A172 (cell line): ENCODE measurements at regions not wholly inside any gene's neighbourhood (a gene's known extent, or its start where the extent isn't known, plus 50 kb on each side); places are given as distances from the start of the nearest gene placed in this dataset.
"Not testable (repeated sequence)": the region's sequence is repeated elsewhere in the genome, so short reads cannot be mapped to it uniquely, and the experiment has no call there.

Experiments
- DNase-seq: peaks from one replicate; pipeline ENCODE4 v3.0.0-alpha.2; 2015; ENCODE audit warnings: low spot score

DNA sequence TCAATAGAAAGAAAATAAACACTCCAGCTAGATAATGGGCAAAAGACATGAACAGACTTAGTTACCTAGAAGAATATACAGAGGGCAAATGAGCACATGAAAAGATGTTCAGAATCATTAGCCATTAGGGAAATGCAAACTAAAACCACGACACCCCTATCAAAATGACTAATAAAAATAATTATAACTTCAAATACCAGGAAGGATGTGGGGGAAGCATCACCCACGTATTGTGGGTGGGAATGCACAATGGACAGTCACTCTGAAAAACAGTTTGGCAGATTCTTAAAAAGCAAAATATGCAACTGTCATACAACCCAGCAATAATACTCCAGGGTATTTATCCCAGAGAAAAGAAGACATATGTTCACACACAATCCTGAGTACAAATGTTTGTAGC, 92.6 kb downstream of the DLL1 start:
- no peak for DNase-seq

DNA sequence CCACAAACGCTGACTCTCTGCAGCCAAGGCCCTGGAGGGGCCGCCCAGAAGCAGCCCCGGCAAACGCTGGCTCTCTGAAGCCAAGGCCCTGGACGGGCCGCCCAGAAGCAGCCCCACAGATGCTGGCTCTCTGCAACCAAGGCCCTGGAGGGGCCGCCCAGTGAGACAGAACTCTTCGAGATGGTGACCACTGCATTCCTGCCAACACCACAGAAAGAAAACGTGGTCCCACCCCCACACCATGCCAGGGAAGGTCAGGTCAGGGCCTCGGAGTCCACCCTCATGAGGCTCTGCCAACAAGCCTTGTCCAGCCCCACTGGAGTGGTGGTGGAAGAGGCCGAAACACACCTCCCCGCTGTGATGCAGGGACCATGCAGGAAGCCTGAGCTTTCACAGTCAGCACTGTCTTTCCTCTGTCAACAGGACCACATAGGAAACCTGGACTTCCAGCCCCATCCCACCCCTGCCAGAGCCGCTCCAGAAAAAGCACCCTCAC, 97.5 kb downstream of the DLL1 start:
- no peak for DNase-seq

- no peak for DNase-seq
Measured at GRCh38 chr6:170192905-170193304, 98.0 kb downstream of the DLL1 start.

DNA sequence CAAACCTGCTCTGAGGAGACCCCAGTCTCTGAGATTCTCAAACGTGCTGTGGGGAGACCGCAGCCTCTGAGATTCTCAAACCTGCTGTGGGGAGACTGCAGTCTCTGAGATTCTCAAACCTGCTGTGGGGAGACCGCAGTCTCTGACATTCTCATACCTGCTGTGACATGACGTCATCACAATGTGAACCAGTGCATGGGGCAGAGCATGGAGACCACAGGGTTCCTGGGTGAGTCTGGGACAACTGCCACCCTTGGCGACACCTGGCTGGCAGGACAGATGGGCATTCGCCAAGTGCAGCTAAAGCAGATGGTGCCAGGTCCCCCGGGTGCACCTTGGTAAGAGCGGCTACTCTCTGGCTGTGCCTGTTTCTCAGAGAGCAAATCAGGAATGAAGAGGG, 98.8 kb downstream of the DLL1 start:
- not testable (repeated sequence) for DNase-seq

DNA sequence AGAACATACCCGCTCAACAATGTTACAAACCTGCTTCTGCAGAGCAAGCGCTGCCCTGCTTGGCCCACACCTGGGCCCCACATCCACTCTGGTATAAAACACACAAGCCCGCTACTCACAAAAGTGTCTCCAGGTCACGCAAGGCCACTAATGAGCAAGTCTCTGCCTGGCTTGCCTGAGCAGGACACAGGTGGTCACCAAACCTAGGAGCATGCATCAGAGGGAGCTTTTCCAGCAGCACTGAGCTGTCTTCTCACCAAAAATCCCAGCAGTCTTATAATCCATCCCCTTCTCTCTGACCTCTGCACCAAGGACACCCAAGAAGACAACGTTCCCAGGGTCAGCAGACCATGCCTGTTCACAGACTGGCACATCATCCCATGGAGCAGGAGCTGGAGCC, 100.8 kb downstream of the DLL1 start:
- no peak for DNase-seq

GRCh38 chr6:170189236-170189635, 101.6 kb downstream of the DLL1 start:
- no peak for DNase-seq

DNA sequence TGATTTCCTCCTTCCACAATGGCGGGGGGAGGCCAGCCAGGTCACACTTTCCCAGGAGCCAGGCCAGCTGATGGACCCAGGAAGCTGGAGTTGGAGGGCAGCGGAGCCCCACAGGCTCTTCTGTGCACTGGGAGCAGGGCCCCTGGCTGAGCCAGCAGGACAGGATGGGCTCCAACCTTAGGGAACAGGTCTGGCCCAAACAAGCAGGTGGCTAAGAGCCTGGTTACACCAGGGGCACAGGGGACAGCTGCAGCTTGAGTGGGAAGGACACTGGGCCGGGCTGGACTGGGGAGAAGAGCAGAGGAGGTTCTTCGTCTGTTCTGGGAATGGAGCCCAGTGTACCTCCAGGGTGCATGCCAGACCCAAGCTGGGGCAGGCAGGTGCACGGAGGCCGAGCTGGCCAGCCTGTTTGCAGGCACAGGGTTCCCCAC, 102.3 kb downstream of the DLL1 start:
- no peak for DNase-seq

GRCh38 chr6:170187669-170188566, 103.0 kb downstream of the DLL1 start:
- no peak for DNase-seq

GRCh38 chr6:170186941-170187668, 103.8 kb downstream of the DLL1 start:
- no peak for DNase-seq

- DNase-seq, result no peak
Measured at GRCh38 chr6:170186006-170186935, 104.6 kb downstream of the DLL1 start.

- DNase-seq, result no peak
Measured at GRCh38 chr6:170185175-170185978, 105.5 kb downstream of the DLL1 start.

GRCh38 chr6:170184316-170184715, 106.6 kb downstream of the DLL1 start:
- no peak for DNase-seq

GRCh38 chr6:170183521-170183920, 107.4 kb downstream of the DLL1 start:
- DNase-seq, result no peak

- DNase-seq, result no peak
Measured at GRCh38 chr6:170182781-170183120, 108.1 kb downstream of the DLL1 start.

- DNase-seq, result no peak
Measured at GRCh38 chr6:170182093-170182780, 108.6 kb downstream of the DLL1 start.

DNA sequence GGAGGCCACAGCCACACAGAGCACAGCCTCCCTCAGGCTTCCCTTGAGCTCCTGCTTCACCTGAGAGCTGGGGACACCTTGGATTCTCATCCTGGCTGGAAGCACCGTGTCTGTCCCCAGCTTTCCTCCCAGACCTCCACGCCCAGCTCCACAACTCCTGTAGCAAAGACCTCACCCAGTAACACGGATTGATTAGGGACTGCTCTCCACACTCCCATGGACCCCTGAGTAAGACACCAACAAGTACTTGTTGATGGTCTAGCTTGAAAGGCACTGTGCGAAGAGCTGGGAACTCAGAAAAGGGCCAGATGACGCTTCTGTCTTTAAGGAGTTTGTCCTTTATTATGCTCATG, 109.6 kb downstream of the DLL1 start:
- no peak for DNase-seq

DNA sequence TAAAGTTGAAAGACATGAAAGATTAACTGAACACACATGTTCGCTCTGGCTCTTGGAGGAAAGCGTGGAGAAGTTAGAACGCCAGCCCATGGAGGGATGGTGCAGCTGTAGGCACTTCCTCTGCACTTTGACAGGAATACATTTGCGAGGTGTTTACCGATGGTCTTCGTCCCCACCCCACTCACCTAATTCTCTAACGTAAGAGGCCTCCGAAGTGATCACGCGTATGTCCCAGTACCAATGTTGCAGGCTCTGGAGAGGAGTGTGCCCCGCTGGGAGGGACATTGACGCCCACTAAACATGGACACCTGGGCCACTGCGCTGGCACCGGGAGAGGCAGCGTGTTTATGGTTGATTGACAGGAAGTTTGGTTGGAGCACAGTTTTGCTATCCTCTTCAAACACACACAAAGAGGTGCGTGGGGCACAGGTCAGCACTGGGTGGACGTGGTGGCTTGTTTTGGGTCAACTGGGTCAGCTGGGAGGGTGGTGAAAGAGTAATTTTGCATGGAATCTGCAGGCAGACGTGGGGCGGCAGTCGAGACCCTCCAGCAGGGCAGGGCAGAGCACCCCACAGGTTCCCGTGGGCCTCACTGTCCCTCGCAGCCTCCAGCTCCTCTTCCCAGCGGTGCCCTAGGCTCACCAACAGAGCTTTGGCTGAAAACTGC, 110.1 kb downstream of the DLL1 start:
- DNase-seq, result no peak

DNA sequence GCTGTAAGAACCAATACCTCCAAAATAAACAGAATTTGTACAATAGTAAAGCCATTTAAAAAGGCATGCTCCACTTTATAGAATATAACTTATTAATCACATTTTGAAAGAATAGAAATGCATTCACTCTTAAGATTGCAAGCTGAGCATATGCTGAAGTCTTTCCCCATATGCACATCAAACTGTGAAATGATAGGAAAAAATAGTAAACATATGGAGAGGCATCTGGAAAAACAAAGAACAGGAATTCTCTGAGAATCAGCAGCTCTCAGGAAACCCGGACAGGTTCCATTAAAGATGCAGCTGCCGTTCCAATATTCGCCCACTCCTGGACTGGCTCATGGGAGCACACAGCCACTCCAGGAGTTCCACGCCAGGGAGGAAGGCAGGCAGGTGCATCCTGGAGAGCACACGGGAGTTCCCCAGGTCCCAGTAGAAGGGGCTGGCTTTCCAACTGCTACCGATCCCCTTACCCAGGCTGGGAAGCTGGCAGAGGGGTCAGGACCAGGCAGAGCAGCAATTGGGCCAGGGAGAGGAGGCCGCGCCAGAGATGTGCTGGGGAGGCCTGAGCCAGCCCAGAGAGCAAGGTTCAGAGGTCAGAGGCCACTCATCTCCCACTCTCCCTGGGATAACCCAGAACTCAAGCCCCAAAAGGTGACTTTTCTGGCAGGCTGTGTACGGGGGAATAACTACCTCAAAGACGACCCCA, 111.1 kb downstream of the DLL1 start:
- DNase-seq, result no peak
